Activated CD8-positive, alpha-beta memory T cell treated with anti-CD3 and anti-CD28 coated beads for 36 hours (primary cell): ENCODE measurements at regions not wholly inside any gene's neighbourhood (a gene's known extent, or its start where the extent isn't known, plus 50 kb on each side); places are given as distances from the start of the nearest gene placed in this dataset.
"Not testable (repeated sequence)": the region's sequence is repeated elsewhere in the genome, so short reads cannot be mapped to it uniquely, and the experiment has no call there.

Experiments
- CTCF ChIA-PET: fragments of 350-600 bp; sonication (Branson Sonifier 250); formaldehyde crosslinking; loops from one replicate; lab custom pipeline; 2021; ENCODE audit warnings: antibody characterized with exemption; lab: Charles Lee
- POLR2A ChIA-PET: fragments of 350-600 bp; sonication (Branson Sonifier 250); formaldehyde crosslinking; loops from one replicate; lab custom pipeline; 2021; ENCODE audit warnings: antibody characterized with exemption; lab: Charles Lee

- ChIA-PET CTCF (interaction anchor here (1.4 to 2.4 kb wide), 3 partner anchors 9 to 1447 kb away, joined by 4 to 6 read pairs (median 4); no protein-coding TSS in a partner anchor), POLR2A (interaction anchor here (0.6 kb wide), 1 partner anchor 1142 kb away, joined by 3 read pairs; no protein-coding TSS in a partner anchor)
These were observed 547.9 kb upstream of the SLC35B3 start for GRCh38 chr6:8983202-8983688.

GRCh38 chr6:8982668-8983067 lies 547.3 kb upstream of the SLC35B3 start:
- POLR2A ChIA-PET: no interaction called here
- CTCF ChIA-PET: interaction anchor here (1.4 to 2.4 kb wide), 3 partner anchors 9 to 1447 kb away, joined by 4 to 6 read pairs (median 4); no protein-coding TSS in a partner anchor

- POLR2A ChIA-PET: no interaction called here
- CTCF ChIA-PET: no interaction called here
These were observed 538.0 kb upstream of the SLC35B3 start for GRCh38 chr6:8973395-8973794.

- ChIA-PET POLR2A (no interaction called here), CTCF (no interaction called here)
These were observed 534.4 kb upstream of the SLC35B3 start for GRCh38 chr6:8969747-8970146.

- ChIA-PET POLR2A (no interaction called here), CTCF (no interaction called here)
These were observed 523.7 kb upstream of the SLC35B3 start for GRCh38 chr6:8958894-8959511.

GRCh38 chr6:8953310-8953709 lies 518.0 kb upstream of the SLC35B3 start:
- ChIA-PET CTCF (no interaction called here), POLR2A (no interaction called here)

- POLR2A ChIA-PET: no interaction called here
- CTCF ChIA-PET: no interaction called here
These were observed 513.4 kb upstream of the SLC35B3 start for GRCh38 chr6:8948733-8949132.

GRCh38 chr6:8947900-8948299 lies 512.6 kb upstream of the SLC35B3 start:
- ChIA-PET CTCF (no interaction called here), POLR2A (no interaction called here)

- CTCF ChIA-PET: no interaction called here
- POLR2A ChIA-PET: no interaction called here
These were observed 509.2 kb upstream of the SLC35B3 start for GRCh38 chr6:8944548-8944947.

- POLR2A ChIA-PET: no interaction called here
These were observed 507.7 kb upstream of the SLC35B3 start for GRCh38 chr6:8943073-8943472.

GRCh38 chr6:8941577-8941976 lies 506.2 kb upstream of the SLC35B3 start:
- CTCF ChIA-PET: no interaction called here
- POLR2A ChIA-PET: no interaction called here

More at GRCh38 chr6:8943073-8943472, 507.7 kb upstream of the SLC35B3 start:
- CTCF ChIA-PET: no interaction called here

- CTCF ChIA-PET: no interaction called here
- POLR2A ChIA-PET: no interaction called here
These were observed 505.0 kb upstream of the SLC35B3 start for GRCh38 chr6:8940356-8940755.

GRCh38 chr6:8939615-8940014 lies 504.3 kb upstream of the SLC35B3 start:
- ChIA-PET POLR2A (no interaction called here), CTCF (no interaction called here)

GRCh38 chr6:8934318-8934717 lies 499.0 kb upstream of the SLC35B3 start:
- POLR2A ChIA-PET: no interaction called here

GRCh38 chr6:8930009-8930408 lies 494.7 kb upstream of the SLC35B3 start:
- POLR2A ChIA-PET: no interaction called here

More at GRCh38 chr6:8934318-8934717, 499.0 kb upstream of the SLC35B3 start:
- CTCF ChIA-PET: no interaction called here

GRCh38 chr6:8920244-8920643 lies 484.9 kb upstream of the SLC35B3 start:
- CTCF ChIA-PET, POLR2A ChIA-PET: not testable (repeated sequence)

More at GRCh38 chr6:8930009-8930408, 494.7 kb upstream of the SLC35B3 start:
- CTCF ChIA-PET: no interaction called here

- ChIA-PET CTCF (no interaction called here), POLR2A (no interaction called here)
These were observed 482.9 kb upstream of the SLC35B3 start for GRCh38 chr6:8918196-8918595.

GRCh38 chr6:8914700-8915099 lies 479.4 kb upstream of the SLC35B3 start:
- CTCF ChIA-PET: no interaction called here
- POLR2A ChIA-PET: no interaction called here

GRCh38 chr6:8908638-8909037 lies 473.3 kb upstream of the SLC35B3 start:
- POLR2A ChIA-PET: no interaction called here
- CTCF ChIA-PET: no interaction called here

GRCh38 chr6:8906699-8907098 lies 471.4 kb upstream of the SLC35B3 start:
- ChIA-PET POLR2A (no interaction called here), CTCF (no interaction called here)

- ChIA-PET POLR2A (no interaction called here), CTCF (no interaction called here)
These were observed 470.4 kb upstream of the SLC35B3 start for GRCh38 chr6:8905757-8906156.
